ENCODE measurements at regions not wholly inside any gene's neighbourhood (a gene's known extent, or its start where the extent isn't known, plus 50 kb on each side); places are given as distances from the start of the nearest gene placed in this dataset.

DNA sequence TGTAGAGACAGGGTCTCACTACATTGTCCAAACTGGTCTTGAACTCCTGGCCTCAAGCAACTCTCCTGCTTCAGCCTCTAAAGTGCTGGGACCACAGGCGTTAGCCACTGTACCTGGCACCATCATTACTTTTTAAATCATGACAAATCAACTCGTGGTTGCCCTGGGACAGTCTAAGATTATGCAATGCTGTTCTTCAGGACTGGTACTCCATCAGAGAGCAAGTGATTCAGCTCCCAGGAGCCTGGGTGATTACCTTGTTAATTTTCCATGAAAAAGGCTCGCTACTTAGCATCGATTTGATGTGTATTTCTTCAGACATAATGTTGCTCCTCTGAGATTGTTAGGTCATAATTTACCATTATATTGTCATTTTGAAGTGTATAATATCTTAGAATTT, 158.9 kb upstream of the STEAP4 start:
- TF ChIP-seq, protein P1, sequence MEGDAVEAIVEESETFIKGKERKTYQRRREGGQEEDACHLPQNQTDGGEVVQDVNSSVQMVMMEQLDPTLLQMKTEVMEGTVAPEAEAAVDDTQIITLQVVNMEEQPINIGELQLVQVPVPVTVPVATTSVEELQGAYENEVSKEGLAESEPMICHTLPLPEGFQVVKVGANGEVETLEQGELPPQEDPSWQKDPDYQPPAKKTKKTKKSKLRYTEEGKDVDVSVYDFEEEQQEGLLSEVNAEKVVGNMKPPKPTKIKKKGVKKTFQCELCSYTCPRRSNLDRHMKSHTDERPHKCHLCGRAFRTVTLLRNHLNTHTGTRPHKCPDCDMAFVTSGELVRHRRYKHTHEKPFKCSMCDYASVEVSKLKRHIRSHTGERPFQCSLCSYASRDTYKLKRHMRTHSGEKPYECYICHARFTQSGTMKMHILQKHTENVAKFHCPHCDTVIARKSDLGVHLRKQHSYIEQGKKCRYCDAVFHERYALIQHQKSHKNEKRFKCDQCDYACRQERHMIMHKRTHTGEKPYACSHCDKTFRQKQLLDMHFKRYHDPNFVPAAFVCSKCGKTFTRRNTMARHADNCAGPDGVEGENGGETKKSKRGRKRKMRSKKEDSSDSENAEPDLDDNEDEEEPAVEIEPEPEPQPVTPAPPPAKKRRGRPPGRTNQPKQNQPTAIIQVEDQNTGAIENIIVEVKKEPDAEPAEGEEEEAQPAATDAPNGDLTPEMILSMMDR (IDR thresholded peaks at IDR 0.05) = no peak
- TF ChIP-seq EP300 (IDR thresholded peaks at IDR 0.05) (no peak), POLR2AphosphoS5 (IDR thresholded peaks at IDR 0.05) (no peak), POLR2A (IDR thresholded peaks at IDR 0.05) (no peak)
